ENCODE measurements at regions not wholly inside any gene's neighbourhood (a gene's known extent, or its start where the extent isn't known, plus 50 kb on each side); places are given as distances from the start of the nearest gene placed in this dataset.

- TF ChIP-seq CTCF (IDR thresholded peaks at IDR 0.05), result no peak
- TF ChIP-seq POLR2A (IDR thresholded peaks at IDR 0.05), result no peak
Measured at GRCh38 chr3:118204052-118204656, 830.5 kb downstream of the IGSF11 start.
